ENCODE measurements at regions not wholly inside any gene's neighbourhood (a gene's known extent, or its start where the extent isn't known, plus 50 kb on each side); places are given as distances from the start of the nearest gene placed in this dataset.

- no peak for TF ChIP-seq CTCF (conservative IDR thresholded peaks at IDR 0.05; ENCODE audit: low read length)
- no peak for TF ChIP-seq EZH2phosphoT487 (IDR thresholded peaks at IDR 0.05; ENCODE audit: borderline replicate concordance)
These were observed 219.5 kb upstream of the LRTM1 start for GRCh38 chr3:55147406-55147805.

All from Loucy (cell line).